Body of pancreas (tissue), 4 donors: ENCODE measurements at regions not wholly inside any gene's neighbourhood (a gene's known extent, or its start where the extent isn't known, plus 50 kb on each side); places are given as distances from the start of the nearest gene placed in this dataset.

Source experiments
- POLR2A ChIP-seq, 3 donors: fragments of 450-650 bp; IDR thresholded peaks; one replicate each; pipeline ENCODE4 v1.6.1; 2016; ENCODE audit warnings: antibody characterized with exemption in 3 of 3, mild to moderate bottlenecking in 2 of 3
- TF ChIP-seq, protein P1 (sequence below), 7 experiments: fragments of 450-650 bp in 4 of 7; fragments of 200-600 bp in 3 of 7; sonication (generic) in 3 of 7; IDR thresholded peaks; one replicate each; pipeline ENCODE4 v1.5.1; 2016 to 2019; ENCODE audit warnings: antibody characterized with exemption in 7 of 7

DNA sequence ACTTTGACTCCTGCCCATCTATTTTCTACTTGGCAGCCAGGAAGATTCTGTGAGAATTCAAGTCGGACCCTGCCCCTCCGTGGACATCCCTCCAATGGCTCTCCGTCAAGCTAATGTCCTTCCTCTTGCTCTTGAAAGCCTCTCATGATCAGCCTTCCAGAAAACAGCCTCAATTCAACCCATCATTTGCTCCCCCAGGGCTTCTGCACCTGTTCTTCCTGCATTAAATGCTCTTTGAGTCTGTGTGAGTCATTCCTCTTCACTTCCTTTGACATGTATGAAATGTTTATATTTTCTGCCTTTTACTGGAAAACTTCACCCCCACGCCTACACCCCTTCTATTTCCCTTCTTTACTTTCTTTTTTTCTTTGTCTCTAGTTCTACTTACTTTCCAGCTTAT, 734.1 kb upstream of the ZP4 start:
- TF ChIP-seq, protein P1, sequence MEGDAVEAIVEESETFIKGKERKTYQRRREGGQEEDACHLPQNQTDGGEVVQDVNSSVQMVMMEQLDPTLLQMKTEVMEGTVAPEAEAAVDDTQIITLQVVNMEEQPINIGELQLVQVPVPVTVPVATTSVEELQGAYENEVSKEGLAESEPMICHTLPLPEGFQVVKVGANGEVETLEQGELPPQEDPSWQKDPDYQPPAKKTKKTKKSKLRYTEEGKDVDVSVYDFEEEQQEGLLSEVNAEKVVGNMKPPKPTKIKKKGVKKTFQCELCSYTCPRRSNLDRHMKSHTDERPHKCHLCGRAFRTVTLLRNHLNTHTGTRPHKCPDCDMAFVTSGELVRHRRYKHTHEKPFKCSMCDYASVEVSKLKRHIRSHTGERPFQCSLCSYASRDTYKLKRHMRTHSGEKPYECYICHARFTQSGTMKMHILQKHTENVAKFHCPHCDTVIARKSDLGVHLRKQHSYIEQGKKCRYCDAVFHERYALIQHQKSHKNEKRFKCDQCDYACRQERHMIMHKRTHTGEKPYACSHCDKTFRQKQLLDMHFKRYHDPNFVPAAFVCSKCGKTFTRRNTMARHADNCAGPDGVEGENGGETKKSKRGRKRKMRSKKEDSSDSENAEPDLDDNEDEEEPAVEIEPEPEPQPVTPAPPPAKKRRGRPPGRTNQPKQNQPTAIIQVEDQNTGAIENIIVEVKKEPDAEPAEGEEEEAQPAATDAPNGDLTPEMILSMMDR (IDR thresholded peaks at IDR 0.05): no peak
- no peak for TF ChIP-seq POLR2A (IDR thresholded peaks at IDR 0.05)
